H1 (cell line): ENCODE measurements at regions not wholly inside any gene's neighbourhood (a gene's known extent, or its start where the extent isn't known, plus 50 kb on each side); places are given as distances from the start of the nearest gene placed in this dataset.

Experiments
- EP300 ChIP-seq, 2 experiments: IDR thresholded peaks; 1 replicate in 1 of 2; 2 replicates in 1 of 2; pipeline ENCODE4 v1.6.1; 2011 to 2012; ENCODE audit warnings: low read depth in 2 of 2, low read length in 2 of 2, mild to moderate bottlenecking in 2 of 2, borderline replicate concordance in 1 of 2, inconsistent platforms in 1 of 2, moderate library complexity in 1 of 2
- HDAC2 ChIP-seq, 2 experiments: fragments of 300-600 bp in 1 of 2; sonication (generic) in 1 of 2; IDR thresholded peaks; 2 replicates each; pipeline ENCODE4 v1.6.1; 2011 to 2012; ENCODE audit warnings: low read depth in 2 of 2, low read length in 2 of 2, mild to moderate bottlenecking in 2 of 2, moderate library complexity in 2 of 2, borderline replicate concordance in 1 of 2, inconsistent platforms in 1 of 2
- JUND ChIP-seq: IDR thresholded peaks from 2 replicates; pipeline ENCODE4 v1.6.1; 2011; ENCODE audit warnings: mild to moderate bottlenecking, improper control_type of control experiment, low read length
- NRF1 ChIP-seq: IDR thresholded peaks from 2 replicates; pipeline ENCODE4 v1.6.1; 2011; ENCODE audit warnings: mild to moderate bottlenecking, low read depth, low read length, improper control_type of control experiment
- POU5F1 ChIP-seq: IDR thresholded peaks from 2 replicates; pipeline ENCODE4 v1.6.1; 2011; ENCODE audit warnings: low read depth, mild to moderate bottlenecking, low read length, moderate library complexity
- TF ChIP-seq, protein P1 (sequence below), 3 experiments: IDR thresholded peaks; 1 replicate in 2 of 3; 2 replicates in 1 of 3; pipeline versions ENCODE4 v1.5.1 to v1.6.1; 2011; ENCODE audit warnings: low read length in 3 of 3, mild to moderate bottlenecking in 3 of 3, inconsistent platforms in 2 of 3, low read depth in 1 of 3, moderate library complexity in 1 of 3; ENCODE audit not compliant: insufficient read depth in 1 of 3; ENCODE audit errors: control extremely low read depth in 1 of 3

DNA sequence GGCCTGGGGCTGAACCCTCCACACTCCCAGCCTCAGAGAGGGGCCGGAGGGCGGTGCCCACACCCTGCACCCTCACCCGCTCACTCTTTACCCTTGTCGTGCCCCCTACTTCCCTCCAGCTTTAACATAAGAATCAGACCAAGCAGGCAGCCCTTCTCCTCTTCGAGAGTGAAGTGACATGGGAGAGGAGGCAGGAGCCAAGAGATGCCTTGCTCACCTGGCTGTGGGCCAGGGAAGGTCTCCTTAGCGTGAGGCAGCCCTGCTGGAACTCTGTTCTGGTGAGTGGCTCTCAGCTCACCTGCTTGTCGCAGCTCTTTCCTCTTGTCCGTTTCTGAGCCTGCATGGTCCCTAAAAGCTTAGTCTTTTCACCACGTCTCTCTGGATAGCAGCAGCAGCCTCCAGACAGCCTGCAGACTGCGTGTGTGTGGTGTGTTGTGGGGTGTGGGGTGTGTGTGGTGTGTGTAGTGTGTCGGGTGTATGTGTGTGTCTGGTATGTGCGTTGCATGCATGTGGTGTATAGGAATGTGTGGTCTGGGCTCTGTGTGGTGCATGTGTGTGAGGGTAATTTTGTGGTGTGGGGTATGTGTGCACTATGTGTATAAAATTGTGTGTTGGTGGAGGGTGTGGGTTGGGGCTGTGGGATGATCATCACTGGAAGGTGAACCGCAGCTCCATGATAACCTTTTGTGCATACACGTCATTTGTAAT, 86.7 kb downstream of the CCDC185 start:
- TF ChIP-seq, protein P1, sequence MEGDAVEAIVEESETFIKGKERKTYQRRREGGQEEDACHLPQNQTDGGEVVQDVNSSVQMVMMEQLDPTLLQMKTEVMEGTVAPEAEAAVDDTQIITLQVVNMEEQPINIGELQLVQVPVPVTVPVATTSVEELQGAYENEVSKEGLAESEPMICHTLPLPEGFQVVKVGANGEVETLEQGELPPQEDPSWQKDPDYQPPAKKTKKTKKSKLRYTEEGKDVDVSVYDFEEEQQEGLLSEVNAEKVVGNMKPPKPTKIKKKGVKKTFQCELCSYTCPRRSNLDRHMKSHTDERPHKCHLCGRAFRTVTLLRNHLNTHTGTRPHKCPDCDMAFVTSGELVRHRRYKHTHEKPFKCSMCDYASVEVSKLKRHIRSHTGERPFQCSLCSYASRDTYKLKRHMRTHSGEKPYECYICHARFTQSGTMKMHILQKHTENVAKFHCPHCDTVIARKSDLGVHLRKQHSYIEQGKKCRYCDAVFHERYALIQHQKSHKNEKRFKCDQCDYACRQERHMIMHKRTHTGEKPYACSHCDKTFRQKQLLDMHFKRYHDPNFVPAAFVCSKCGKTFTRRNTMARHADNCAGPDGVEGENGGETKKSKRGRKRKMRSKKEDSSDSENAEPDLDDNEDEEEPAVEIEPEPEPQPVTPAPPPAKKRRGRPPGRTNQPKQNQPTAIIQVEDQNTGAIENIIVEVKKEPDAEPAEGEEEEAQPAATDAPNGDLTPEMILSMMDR (IDR thresholded peaks at IDR 0.05; ENCODE audit: control extremely low read depth in 1 of 3, insufficient read depth in 1 of 3, low read depth in 1 of 3, low read length in 3 of 3): no peak
- TF ChIP-seq EP300 (IDR thresholded peaks at IDR 0.05; ENCODE audit: borderline replicate concordance in 1 of 2, low read depth in 2 of 2, low read length in 2 of 2): no peak
- TF ChIP-seq HDAC2 (IDR thresholded peaks at IDR 0.05; ENCODE audit: borderline replicate concordance in 1 of 2, low read depth in 2 of 2, low read length in 2 of 2): no peak
- no peak for TF ChIP-seq POU5F1
- no peak for TF ChIP-seq NRF1
- no peak for TF ChIP-seq JUND
